A549 (cell line): ENCODE measurements at regions not wholly inside any gene's neighbourhood (a gene's known extent, or its start where the extent isn't known, plus 50 kb on each side); places are given as distances from the start of the nearest gene placed in this dataset.

Experiments used
- ATAC-seq, 2 experiments: fragments of 200-7000 bp in 1 of 2; fragments of >200 bp in 1 of 2; cut with Nextera tagmentation in 1 of 2; cut with Tn5 transposase in 1 of 2; 3 replicates each; pipeline versions ENCODE4 v1.8.0 to v1.9.1; 2018 to 2020; ENCODE audit warnings: mild to moderate bottlenecking in 1 of 2, moderate library complexity in 1 of 2
- CTCF ChIA-PET: fragments of 300-600 bp; sonication (Branson Sonifier 250); formaldehyde crosslinking; extraction: SDS; loops from one replicate; lab custom pipeline; 2021; ENCODE audit warnings: antibody characterized with exemption, inconsistent platforms; lab: Yijun Ruan, JAX
- POLR2A ChIA-PET: fragments of 350-600 bp; formaldehyde crosslinking; extraction: SDS; loops from one replicate; lab custom pipeline; 2021; ENCODE audit warnings: antibody characterized with exemption, inconsistent platforms; lab: Yijun Ruan, JAX
- DNase-seq, 2 experiments: peaks; one replicate each; pipeline versions ENCODE4 v3.0.0 to v3.0.0-alpha.2; 2011 to 2016; ENCODE audit warnings: low read depth in 1 of 2, low spot score in 1 of 2
- FAIRE-seq: peaks from 2 replicates; lab custom pipeline; 2011; peaks lifted over from hg19 to GRCh38; lab: Jason Lieb, UNC
- H3K27ac ChIP-seq, 2 experiments: fragments of >200 bp; sonication (Bioruptor Twin); formaldehyde crosslinking; 3 replicates each; pipeline ENCODE4 v1.5.1; 2016 to 2017
- H3K4me1 ChIP-seq: fragments of >200 bp; sonication (Bioruptor Twin); formaldehyde crosslinking; 3 replicates; pipeline ENCODE4 v1.6.1; 2016
- H3K4me2 ChIP-seq: fragments of >200 bp; sonication (Bioruptor Twin); formaldehyde crosslinking; 3 replicates; pipeline ENCODE4 v1.6.1; 2016
- H3K4me3 ChIP-seq: fragments of >200 bp; sonication (Bioruptor Twin); formaldehyde crosslinking; 3 replicates; pipeline ENCODE4 v1.5.1; 2016
- H3K9me3 ChIP-seq: fragments of >200 bp; sonication (Bioruptor Twin); formaldehyde crosslinking; 3 replicates; pipeline ENCODE4 v1.6.1; 2016
- CEBPB ChIP-seq, 2 experiments: fragments of >200 bp in 1 of 2; sonication (Bioruptor Twin) in 1 of 2; formaldehyde crosslinking in 1 of 2; IDR thresholded peaks; 2 replicates each; pipeline ENCODE4 v1.6.1; 2012 to 2016
- CHD2 ChIP-seq: fragments of 150-350 bp; IDR thresholded peaks from 2 replicates; pipeline ENCODE4 v1.6.1; 2014; ENCODE audit warnings: low read length; ENCODE audit not compliant: partially characterized antibody
- CHD4 ChIP-seq: fragments of 200-600 bp; sonication (generic); IDR thresholded peaks from 2 replicates; pipeline ENCODE4 v1.6.1; 2016; ENCODE audit warnings: antibody characterized with exemption, mild to moderate bottlenecking, borderline replicate concordance
- EHF ChIP-seq: fragments of 250-450 bp; sonication (Bioruptor Pico); IDR thresholded peaks from 2 replicates; pipeline ENCODE4 v1.5.0; 2020; ENCODE audit warnings: mild to moderate bottlenecking
- FOSB ChIP-seq: fragments of 250-450 bp; sonication (Bioruptor Pico); IDR thresholded peaks from 2 replicates; pipeline ENCODE4 v1.5.0; 2020; ENCODE audit warnings: mild to moderate bottlenecking, moderate library complexity
- FOSL2 ChIP-seq, 2 experiments: fragments of 450-650 bp in 1 of 2; fragments of >200 bp in 1 of 2; sonication (Bioruptor Twin) in 1 of 2; formaldehyde crosslinking; IDR thresholded peaks; 2 replicates each; pipeline versions ENCODE4 v1.5.0 to v1.6.1; 2016 to 2020; ENCODE audit warnings: mild to moderate bottlenecking in 1 of 2, moderate library complexity in 1 of 2
- HDAC2 ChIP-seq: fragments of 200-600 bp; sonication (generic); IDR thresholded peaks from 2 replicates; pipeline ENCODE4 v1.6.1; 2016
- HEYL ChIP-seq: fragments of 250-450 bp; sonication (Bioruptor Pico); IDR thresholded peaks from 2 replicates; pipeline ENCODE4 v1.8.0; 2021; ENCODE audit warnings: mild to moderate bottlenecking, moderate library complexity
- HOXB13 ChIP-seq: fragments of 250-450 bp; sonication (Bioruptor Pico); IDR thresholded peaks from 2 replicates; pipeline ENCODE4 v1.5.0; 2020; ENCODE audit warnings: low read depth, mild to moderate bottlenecking, moderate library complexity
- HOXB5 ChIP-seq: fragments of 250-450 bp; sonication (Bioruptor Pico); IDR thresholded peaks from 2 replicates; pipeline ENCODE4 v1.5.0; 2020; ENCODE audit warnings: mild to moderate bottlenecking, moderate library complexity
- JUNB ChIP-seq: fragments of >200 bp; sonication (Bioruptor Twin); formaldehyde crosslinking; IDR thresholded peaks from 2 replicates; pipeline ENCODE4 v1.6.1; 2016
- KDM1A ChIP-seq: fragments of 200-600 bp; sonication (generic); IDR thresholded peaks from 2 replicates; pipeline ENCODE4 v1.6.1; 2016; ENCODE audit warnings: low read depth, mild to moderate bottlenecking
- MAFK ChIP-seq: fragments of 450-650 bp; IDR thresholded peaks from 2 replicates; pipeline ENCODE4 v1.6.1; 2014; ENCODE audit not compliant: partially characterized antibody
- POLR2A ChIP-seq: IDR thresholded peaks from 2 replicates; pipeline ENCODE4 v1.6.1; 2012; ENCODE audit warnings: mild to moderate bottlenecking, low read length
- RCOR1 ChIP-seq: fragments of 150-350 bp; IDR thresholded peaks from 2 replicates; pipeline ENCODE4 v1.6.1; 2014; ENCODE audit warnings: antibody characterized with exemption, low read length, low read depth
- RNF2 ChIP-seq: fragments of 200-600 bp; sonication (generic); IDR thresholded peaks from 2 replicates; pipeline ENCODE4 v1.6.1; 2016; ENCODE audit warnings: low read depth, mild to moderate bottlenecking, antibody characterized with exemption, moderate library complexity, borderline replicate concordance
- TP53 ChIP-seq: fragments of 250-450 bp; sonication (Bioruptor Pico); IDR thresholded peaks from 2 replicates; pipeline ENCODE4 v1.5.0; 2021; ENCODE audit warnings: mild to moderate bottlenecking, moderate library complexity
- ZC3H11A ChIP-seq: fragments of 450-650 bp; IDR thresholded peaks from 2 replicates; pipeline ENCODE4 v1.6.1; 2014; ENCODE audit warnings: antibody characterized with exemption, mild to moderate bottlenecking
- ZFP36 ChIP-seq: fragments of 450-650 bp; IDR thresholded peaks from 2 replicates; pipeline ENCODE4 v1.6.1; 2014; ENCODE audit warnings: borderline replicate concordance; ENCODE audit not compliant: partially characterized antibody
- WGBS: methylation state at CpG from one replicate; pipeline ENCODE4 v1.1.6; 2017; ENCODE audit errors: missing lambda C conversion rate; 5-methylcytosine and 5-hydroxymethylcytosine counted together
- TF ChIP-seq, protein P1 (sequence below): fragments of 450-650 bp; IDR thresholded peaks from 2 replicates; pipeline ENCODE4 v1.6.1; 2014; ENCODE audit warnings: antibody characterized with exemption
- TF ChIP-seq, protein P2 (sequence below): fragments of 250-450 bp; sonication (Bioruptor Pico); IDR thresholded peaks from 2 replicates; pipeline ENCODE4 v1.5.0; 2020; ENCODE audit warnings: low read depth, mild to moderate bottlenecking, moderate library complexity
- TF ChIP-seq, protein P3 (sequence below): fragments of 200-600 bp; sonication (generic); IDR thresholded peaks from 2 replicates; pipeline ENCODE4 v1.6.1; 2016; ENCODE audit warnings: antibody characterized with exemption, mild to moderate bottlenecking, moderate library complexity
- TF ChIP-seq, protein P4 (sequence below): IDR thresholded peaks from 2 replicates; pipeline ENCODE4 v1.6.1; 2012; ENCODE audit warnings: low read depth, borderline replicate concordance

DNA sequence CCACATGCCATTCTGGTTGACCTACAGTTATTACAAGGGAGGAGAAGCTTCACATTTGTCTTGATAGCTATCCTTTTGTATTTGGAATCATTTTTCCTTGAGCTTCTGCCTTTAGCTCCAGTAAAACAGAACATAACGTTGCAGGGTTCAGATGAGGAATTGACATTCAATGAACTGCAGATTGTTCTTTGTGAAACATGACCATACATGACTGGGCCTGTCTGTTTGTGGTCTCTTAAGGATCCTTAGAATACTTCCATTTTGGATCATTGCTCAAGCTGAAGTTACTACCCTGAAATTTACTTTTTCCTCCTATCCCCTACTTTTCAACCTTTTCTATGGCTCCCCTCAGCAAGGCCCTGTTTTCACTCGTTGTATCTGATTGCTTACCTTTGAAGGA, 1281.7 kb upstream of the CELF4 start:
- CTCF ChIA-PET, result no interaction called here
- H3K4me1 ChIP-seq, result no peaks in the 10 kb centered on the region
- no peak overlapping the region for H3K4me3 ChIP-seq
- no peak overlapping the region for H3K27ac ChIP-seq
- H3K9me3 ChIP-seq, result no peaks in the 10 kb centered on the region
- POLR2A ChIA-PET, result no interaction called here
- H3K4me2 ChIP-seq, result no peak overlapping the region
- DNase-seq, result no peak
- no peak for FAIRE-seq
- TF ChIP-seq, protein P1, sequence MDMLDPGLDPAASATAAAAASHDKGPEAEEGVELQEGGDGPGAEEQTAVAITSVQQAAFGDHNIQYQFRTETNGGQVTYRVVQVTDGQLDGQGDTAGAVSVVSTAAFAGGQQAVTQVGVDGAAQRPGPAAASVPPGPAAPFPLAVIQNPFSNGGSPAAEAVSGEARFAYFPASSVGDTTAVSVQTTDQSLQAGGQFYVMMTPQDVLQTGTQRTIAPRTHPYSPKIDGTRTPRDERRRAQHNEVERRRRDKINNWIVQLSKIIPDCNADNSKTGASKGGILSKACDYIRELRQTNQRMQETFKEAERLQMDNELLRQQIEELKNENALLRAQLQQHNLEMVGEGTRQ, result no peak
- TF ChIP-seq MAFK (no peak), JUNB (no peak), RCOR1 (no peak), HOXB5 (CRISPR knock-in tag) (no peak), ZC3H11A (no peak), FOSB (no peak), EHF (no peak), ZFP36 (no peak), CHD2 (no peak), HEYL (CRISPR knock-in tag) (no peak)
- 0% methylated on average over 2 of the region's 2 CpGs for WGBS
- ATAC-seq, result no peak

DNA sequence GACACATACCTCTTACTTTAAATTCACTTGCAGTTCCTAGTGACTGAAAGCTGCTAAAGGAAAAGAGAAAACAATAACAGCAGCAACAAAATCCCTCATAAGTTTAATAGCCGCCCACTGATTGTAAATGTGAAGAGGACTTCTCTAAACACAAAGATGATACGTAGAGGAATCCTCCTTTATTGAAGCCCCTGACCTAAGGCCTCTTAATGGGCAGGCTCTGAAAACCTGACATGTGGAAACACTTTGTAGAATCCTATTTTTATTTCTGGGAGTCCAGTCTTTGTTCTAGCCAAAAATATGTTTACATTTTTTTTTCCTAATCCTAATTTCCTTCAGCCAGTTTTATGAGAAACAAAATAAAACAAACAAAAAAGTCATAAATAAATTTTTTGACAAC, 1277.7 kb upstream of the CELF4 start:
- H3K4me2 ChIP-seq, result no peak overlapping the region
- no peak overlapping the region for H3K4me3 ChIP-seq
- ATAC-seq (no peak), FAIRE-seq (no peak), DNase-seq (no peak)
- H3K27ac ChIP-seq, result no peak overlapping the region
- WGBS, result 29% methylated on average over 2 of the region's 2 CpGs
- no peak for TF ChIP-seq HOXB13 (CRISPR knock-in tag)
- TF ChIP-seq, protein P2, sequence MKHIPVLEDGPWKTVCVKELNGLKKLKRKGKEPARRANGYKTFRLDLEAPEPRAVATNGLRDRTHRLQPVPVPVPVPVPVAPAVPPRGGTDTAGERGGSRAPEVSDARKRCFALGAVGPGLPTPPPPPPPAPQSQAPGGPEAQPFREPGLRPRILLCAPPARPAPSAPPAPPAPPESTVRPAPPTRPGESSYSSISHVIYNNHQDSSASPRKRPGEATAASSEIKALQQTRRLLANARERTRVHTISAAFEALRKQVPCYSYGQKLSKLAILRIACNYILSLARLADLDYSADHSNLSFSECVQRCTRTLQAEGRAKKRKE (CRISPR knock-in tag), result no peak
- no peak for TF ChIP-seq POLR2A
- TF ChIP-seq CEBPB (IDR thresholded peaks at IDR 0.05), result no peak
- TF ChIP-seq, protein P3, sequence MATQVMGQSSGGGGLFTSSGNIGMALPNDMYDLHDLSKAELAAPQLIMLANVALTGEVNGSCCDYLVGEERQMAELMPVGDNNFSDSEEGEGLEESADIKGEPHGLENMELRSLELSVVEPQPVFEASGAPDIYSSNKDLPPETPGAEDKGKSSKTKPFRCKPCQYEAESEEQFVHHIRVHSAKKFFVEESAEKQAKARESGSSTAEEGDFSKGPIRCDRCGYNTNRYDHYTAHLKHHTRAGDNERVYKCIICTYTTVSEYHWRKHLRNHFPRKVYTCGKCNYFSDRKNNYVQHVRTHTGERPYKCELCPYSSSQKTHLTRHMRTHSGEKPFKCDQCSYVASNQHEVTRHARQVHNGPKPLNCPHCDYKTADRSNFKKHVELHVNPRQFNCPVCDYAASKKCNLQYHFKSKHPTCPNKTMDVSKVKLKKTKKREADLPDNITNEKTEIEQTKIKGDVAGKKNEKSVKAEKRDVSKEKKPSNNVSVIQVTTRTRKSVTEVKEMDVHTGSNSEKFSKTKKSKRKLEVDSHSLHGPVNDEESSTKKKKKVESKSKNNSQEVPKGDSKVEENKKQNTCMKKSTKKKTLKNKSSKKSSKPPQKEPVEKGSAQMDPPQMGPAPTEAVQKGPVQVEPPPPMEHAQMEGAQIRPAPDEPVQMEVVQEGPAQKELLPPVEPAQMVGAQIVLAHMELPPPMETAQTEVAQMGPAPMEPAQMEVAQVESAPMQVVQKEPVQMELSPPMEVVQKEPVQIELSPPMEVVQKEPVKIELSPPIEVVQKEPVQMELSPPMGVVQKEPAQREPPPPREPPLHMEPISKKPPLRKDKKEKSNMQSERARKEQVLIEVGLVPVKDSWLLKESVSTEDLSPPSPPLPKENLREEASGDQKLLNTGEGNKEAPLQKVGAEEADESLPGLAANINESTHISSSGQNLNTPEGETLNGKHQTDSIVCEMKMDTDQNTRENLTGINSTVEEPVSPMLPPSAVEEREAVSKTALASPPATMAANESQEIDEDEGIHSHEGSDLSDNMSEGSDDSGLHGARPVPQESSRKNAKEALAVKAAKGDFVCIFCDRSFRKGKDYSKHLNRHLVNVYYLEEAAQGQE, result no peak
- no peak for TF ChIP-seq RNF2
- TF ChIP-seq HDAC2, result no peak
- TF ChIP-seq KDM1A, result no peak
- TF ChIP-seq TP53 (CRISPR knock-in tag), result no peak
- TF ChIP-seq CHD4, result no peak
- TF ChIP-seq FOSL2 (IDR thresholded peaks at IDR 0.05), result no peak
- no peak for TF ChIP-seq FOSL2 (CRISPR knock-in tag; IDR thresholded peaks at IDR 0.05)
- TF ChIP-seq, protein P4, sequence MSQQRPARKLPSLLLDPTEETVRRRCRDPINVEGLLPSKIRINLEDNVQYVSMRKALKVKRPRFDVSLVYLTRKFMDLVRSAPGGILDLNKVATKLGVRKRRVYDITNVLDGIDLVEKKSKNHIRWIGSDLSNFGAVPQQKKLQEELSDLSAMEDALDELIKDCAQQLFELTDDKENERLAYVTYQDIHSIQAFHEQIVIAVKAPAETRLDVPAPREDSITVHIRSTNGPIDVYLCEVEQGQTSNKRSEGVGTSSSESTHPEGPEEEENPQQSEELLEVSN, result no peak
- no peaks in the 10 kb centered on the region for H3K9me3 ChIP-seq
- no peaks in the 10 kb centered on the region for H3K4me1 ChIP-seq
- CTCF ChIA-PET, result no interaction called here
- POLR2A ChIA-PET, result no interaction called here
